GM23338 (cell line): ENCODE measurements at regions not wholly inside any gene's neighbourhood (a gene's known extent, or its start where the extent isn't known, plus 50 kb on each side); places are given as distances from the start of the nearest gene placed in this dataset.

Source experiments
- ATAC-seq: fragments of 200-7000 bp; cut with Tn5 transposase; 3 replicates; pipeline ENCODE4 v1.9.1; 2020
- DNase-seq: peaks from one replicate; pipeline ENCODE4 v3.0.0-alpha.2; 2015; ENCODE audit warnings: low spot score
- H2AFZ ChIP-seq: fragments of 200-600 bp; sonication (generic); 2 replicates; pipeline ENCODE4 v1.8.0; 2016; ENCODE audit warnings: antibody characterized with exemption, mild to moderate bottlenecking, moderate library complexity
- H3F3A ChIP-seq: fragments of 200-600 bp; sonication (generic); replicated peaks from 2 replicates; pipeline ENCODE4 v1.8.0; 2017; ENCODE audit warnings: antibody characterized with exemption, mixed run types, low read depth
- H3K27ac ChIP-seq: fragments of 200-600 bp; sonication (generic); 2 replicates; pipeline ENCODE4 v1.6.1; 2016; ENCODE audit warnings: low read depth
- H3K27me3 ChIP-seq: fragments of 200-600 bp; sonication (generic); 2 replicates; pipeline ENCODE4 v1.8.0; 2016; ENCODE audit warnings: mild to moderate bottlenecking, mixed run types, moderate library complexity; ENCODE audit not compliant: insufficient read depth
- H3K36me3 ChIP-seq: fragments of 200-600 bp; sonication (generic); 2 replicates; pipeline ENCODE4 v1.8.0; 2016; ENCODE audit warnings: mild to moderate bottlenecking; ENCODE audit not compliant: insufficient read depth
- H3K4me1 ChIP-seq: fragments of 200-600 bp; sonication (generic); 2 replicates; pipeline ENCODE4 v1.8.0; 2016; ENCODE audit warnings: mild to moderate bottlenecking, moderate library complexity; ENCODE audit not compliant: insufficient read depth
- H3K4me2 ChIP-seq: fragments of 200-600 bp; sonication (generic); 2 replicates; pipeline ENCODE4 v1.7.1; 2017; ENCODE audit warnings: mixed run types
- H3K4me3 ChIP-seq: fragments of 200-600 bp; sonication (generic); 2 replicates; pipeline ENCODE4 v1.6.1; 2016; ENCODE audit warnings: mixed run types
- H3K79me2 ChIP-seq: fragments of 200-600 bp; sonication (generic); replicated peaks from 2 replicates; pipeline ENCODE4 v1.8.0; 2017; ENCODE audit warnings: mild to moderate bottlenecking; ENCODE audit not compliant: insufficient read depth
- H3K9me2 ChIP-seq: fragments of 200-600 bp; sonication (generic); 2 replicates; pipeline ENCODE4 v1.8.0; 2017; ENCODE audit not compliant: insufficient read depth
- H4K20me1 ChIP-seq: fragments of 200-600 bp; sonication (generic); replicated peaks from 2 replicates; pipeline ENCODE4 v1.8.0; 2017; ENCODE audit warnings: mild to moderate bottlenecking; ENCODE audit not compliant: insufficient read depth
- H3K27ac Mint-ChIP-seq: 2 replicates; pipeline ENCODE4 v1.8.0; 2020; ENCODE audit warnings: inconsistent platforms, mild to moderate bottlenecking, moderate library complexity, mixed read lengths
- H3K27me3 Mint-ChIP-seq: 3 replicates; pipeline ENCODE4 v1.8.0; 2022; ENCODE audit warnings: low read depth, mild to moderate bottlenecking, moderate library complexity, mixed read lengths, inconsistent platforms; ENCODE audit not compliant: insufficient read depth, poor library complexity
- H3K36me3 Mint-ChIP-seq: 3 replicates; pipeline ENCODE4 v1.8.0; 2021; ENCODE audit warnings: low read depth, mild to moderate bottlenecking, inconsistent platforms, moderate library complexity, mixed read lengths
- H3K4me1 Mint-ChIP-seq: 3 replicates; pipeline ENCODE4 v1.8.0; 2020; ENCODE audit warnings: mild to moderate bottlenecking, inconsistent platforms, mixed read lengths
- H3K4me3 Mint-ChIP-seq: 3 replicates; pipeline ENCODE4 v1.8.0; 2021; ENCODE audit warnings: moderate library complexity, mild to moderate bottlenecking, inconsistent platforms, mixed read lengths
- H3K9me3 Mint-ChIP-seq: 3 replicates; pipeline ENCODE4 v1.8.0; 2020; ENCODE audit warnings: moderate library complexity, mild to moderate bottlenecking, inconsistent platforms, mixed read lengths
- CREB1 ChIP-seq: fragments of 250-450 bp; sonication (Bioruptor Pico); IDR thresholded peaks from 2 replicates; pipeline ENCODE4 v1.5.0; 2020; ENCODE audit warnings: low read depth, mild to moderate bottlenecking, moderate library complexity
- CTCF ChIP-seq, 2 experiments: fragments of 200-600 bp in 1 of 2; sonication (generic) in 1 of 2; conservative IDR thresholded peaks; 2 replicates each; pipeline versions ENCODE4 v1.5.1 to v1.6.1; 2016 to 2017; ENCODE audit warnings: antibody characterized with exemption in 2 of 2, low read depth in 2 of 2, mild to moderate bottlenecking in 2 of 2, moderate library complexity in 1 of 2
- ETS1 ChIP-seq: IDR thresholded peaks from 2 replicates; pipeline ENCODE4 v1.6.1; 2016; ENCODE audit warnings: antibody characterized with exemption
- EZH2 ChIP-seq: fragments of 200-600 bp; sonication (generic); IDR thresholded peaks from one replicate; pipeline ENCODE4 v1.8.0; 2017; ENCODE audit warnings: antibody characterized with exemption, mild to moderate bottlenecking, low read depth; ENCODE audit not compliant: unreplicated experiment
- EZH2phosphoT487 ChIP-seq: fragments of 200-600 bp; sonication (generic); IDR thresholded peaks from one replicate; pipeline ENCODE4 v1.8.1; 2018; ENCODE audit warnings: antibody characterized with exemption; ENCODE audit not compliant: unreplicated experiment
- JUNB ChIP-seq: IDR thresholded peaks from one replicate; pipeline ENCODE4 v1.6.1; 2016; ENCODE audit warnings: antibody characterized with exemption; ENCODE audit not compliant: unreplicated experiment
- NANOG ChIP-seq: IDR thresholded peaks from 2 replicates; pipeline ENCODE4 v1.6.1; 2016; ENCODE audit warnings: antibody characterized with exemption, borderline replicate concordance
- POLR2AphosphoS5 ChIP-seq: IDR thresholded peaks from 2 replicates; pipeline ENCODE4 v1.6.1; 2016; ENCODE audit warnings: antibody characterized with exemption, low read depth
- REST ChIP-seq: IDR thresholded peaks from one replicate; pipeline ENCODE4 v1.6.1; 2018; ENCODE audit warnings: antibody characterized with exemption; ENCODE audit not compliant: unreplicated experiment
- STAT1 ChIP-seq: IDR thresholded peaks from one replicate; pipeline ENCODE4 v1.6.1; 2016; ENCODE audit warnings: antibody characterized with exemption; ENCODE audit not compliant: unreplicated experiment
- ZNF114 ChIP-seq: fragments of 250-450 bp; sonication (Bioruptor Pico); IDR thresholded peaks from 2 replicates; pipeline ENCODE4 v1.5.0; 2020; ENCODE audit warnings: mild to moderate bottlenecking, moderate library complexity
- ZNF331 ChIP-seq: fragments of 250-450 bp; sonication (Bioruptor Pico); IDR thresholded peaks from 2 replicates; pipeline ENCODE4 v1.5.0; 2020; ENCODE audit warnings: low read depth, mild to moderate bottlenecking, moderate library complexity
- ZNF462 ChIP-seq: fragments of 250-450 bp; sonication (Bioruptor Pico); IDR thresholded peaks from 2 replicates; pipeline ENCODE4 v1.5.0; 2020; ENCODE audit warnings: mild to moderate bottlenecking, moderate library complexity

GRCh38 chr9:8208465-8208864, 408.9 kb upstream of the DMAC1 start:
- no peaks in the 10 kb centered on the region for H4K20me1 ChIP-seq
- no peak overlapping the region for H3K4me2 ChIP-seq
- ATAC-seq (no peak), DNase-seq (no peak)
- no peaks in the 10 kb centered on the region for H3K36me3 Mint-ChIP-seq
- no peak overlapping the region for H3K4me3 Mint-ChIP-seq
- no peak overlapping the region for H3K27ac ChIP-seq
- TF ChIP-seq ZNF114 (CRISPR knock-in tag) (no peak), NANOG (no peak), ZNF462 (CRISPR knock-in tag) (no peak), REST (no peak), JUNB (no peak), EZH2phosphoT487 (no peak), EZH2 (no peak), ETS1 (no peak), CTCF (conservative IDR thresholded peaks at IDR 0.05; ENCODE audit: low read depth in 2 of 2) (no peak), CREB1 (no peak), STAT1 (no peak), POLR2AphosphoS5 (no peak), ZNF331 (CRISPR knock-in tag) (no peak)
- no peak overlapping the region for H3K4me3 ChIP-seq
- H2AFZ ChIP-seq: no peak overlapping the region
- H3K9me2 ChIP-seq: no peaks in the 10 kb centered on the region; the same call in 1 of the 2 replicates
- H3K4me1 Mint-ChIP-seq: no peaks in the 10 kb centered on the region
- H3K79me2 ChIP-seq: no peaks in the 10 kb centered on the region
- H3K9me3 Mint-ChIP-seq: no peaks in the 10 kb centered on the region
- H3K4me1 ChIP-seq: no peaks in the 10 kb centered on the region
- no peaks in the 10 kb centered on the region for H3K36me3 ChIP-seq
- no peaks in the 10 kb centered on the region for H3K27me3 ChIP-seq
- H3K27ac Mint-ChIP-seq: no peak overlapping the region
- no peaks in the 10 kb centered on the region for H3K27me3 Mint-ChIP-seq
- no peaks in the 10 kb centered on the region for H3F3A ChIP-seq
